Transverse colon (tissue), 4 donors: ENCODE measurements at regions not wholly inside any gene's neighbourhood (a gene's known extent, or its start where the extent isn't known, plus 50 kb on each side); places are given as distances from the start of the nearest gene placed in this dataset.
A peak's percentile ranks its signal among the peaks of the same experiment; 100 is the strongest.
"Not testable (repeated sequence)": the region's sequence is repeated elsewhere in the genome, so short reads cannot be mapped to it uniquely, and the experiment has no call there.

Source experiments
- DNase-seq: peaks from one replicate; pipeline ENCODE4 v3.0.0-alpha.2; 2019
- H3K27ac ChIP-seq, 4 donors: fragments of 200-600 bp; sonication (generic); 2 replicates each; pipeline ENCODE4 v1.5.1; 2016 to 2018; ENCODE audit warnings: inconsistent platforms in 4 of 4
- H3K27me3 ChIP-seq: fragments of 200-600 bp; sonication (generic); 2 replicates; pipeline ENCODE4 v1.5.1; 2017; ENCODE audit warnings: inconsistent platforms
- H3K36me3 ChIP-seq, 4 donors: fragments of 200-600 bp; sonication (generic); 2 replicates each; pipeline ENCODE4 v1.5.1; 2017 to 2019; ENCODE audit warnings: inconsistent platforms in 4 of 4
- H3K4me1 ChIP-seq, 4 donors: fragments of 200-600 bp; sonication (generic); 2 replicates each; pipeline ENCODE4 v1.5.1; 2017 to 2020; ENCODE audit warnings: inconsistent platforms in 4 of 4
- H3K4me3 ChIP-seq, 4 donors: fragments of 200-600 bp; sonication (generic); 1 replicate in 1 of 4; 2 replicates in 3 of 4; pipeline versions ENCODE4 v1.5.1 to v1.6.1; 2017 to 2019; ENCODE audit warnings: inconsistent platforms in 4 of 4
- H3K9me3 ChIP-seq, 2 donors: fragments of 200-600 bp; sonication (generic); 2 replicates each; pipeline ENCODE4 v1.5.1; 2017 to 2019; ENCODE audit warnings: inconsistent platforms in 2 of 2
- EP300 ChIP-seq: sonication (generic); formaldehyde crosslinking; IDR thresholded peaks from one replicate; pipeline ENCODE4 v1.6.1; 2017; ENCODE audit warnings: antibody characterized with exemption, low read depth
- POLR2A ChIP-seq: fragments of 450-650 bp; IDR thresholded peaks from one replicate; pipeline ENCODE4 v1.6.1; 2016; ENCODE audit warnings: antibody characterized with exemption, mild to moderate bottlenecking, moderate library complexity
- POLR2AphosphoS5 ChIP-seq, 3 donors: sonication (generic); formaldehyde crosslinking; IDR thresholded peaks; one replicate each; pipeline ENCODE4 v1.6.1; 2016; ENCODE audit warnings: antibody characterized with exemption in 3 of 3
- WGBS, 2 donors: methylation state at CpG; one replicate each; pipeline ENCODE4 v1.1.5; 2018; ENCODE audit warnings: low coverage in 1 of 2; 5-methylcytosine and 5-hydroxymethylcytosine counted together
- in situ Hi-C, 4 donors: fragments of 200-750 bp; cut with MboI; loops; one replicate each; pipeline versions ENCODE4 v1.15.0 to v1.15.1; 2017; ENCODE audit warnings: low sequenced_read_pairs in 3 of 4, low pct_ligation_motif_present in 1 of 4, low pct_unique_long_range_greater_than_20kb in 1 of 4
- intact Hi-C: fragments of 100-400 bp; cut with DNase I; formaldehyde crosslinking; loops from one replicate; pipeline ENCODE4 v1.15.1; 2023; ENCODE audit warnings: low total_unique reads
- TF ChIP-seq, protein P1 (sequence below), 5 experiments: fragments of 200-600 bp in 3 of 5; fragments of 450-650 bp in 2 of 5; sonication (generic) in 3 of 5; IDR thresholded peaks; 1 replicate in 2 of 5; 2 replicates in 3 of 5; pipeline ENCODE4 v1.5.1; 2016 to 2017; ENCODE audit warnings: antibody characterized with exemption in 5 of 5, inconsistent platforms in 3 of 5, mild to moderate bottlenecking in 2 of 5, moderate library complexity in 1 of 5

DNA sequence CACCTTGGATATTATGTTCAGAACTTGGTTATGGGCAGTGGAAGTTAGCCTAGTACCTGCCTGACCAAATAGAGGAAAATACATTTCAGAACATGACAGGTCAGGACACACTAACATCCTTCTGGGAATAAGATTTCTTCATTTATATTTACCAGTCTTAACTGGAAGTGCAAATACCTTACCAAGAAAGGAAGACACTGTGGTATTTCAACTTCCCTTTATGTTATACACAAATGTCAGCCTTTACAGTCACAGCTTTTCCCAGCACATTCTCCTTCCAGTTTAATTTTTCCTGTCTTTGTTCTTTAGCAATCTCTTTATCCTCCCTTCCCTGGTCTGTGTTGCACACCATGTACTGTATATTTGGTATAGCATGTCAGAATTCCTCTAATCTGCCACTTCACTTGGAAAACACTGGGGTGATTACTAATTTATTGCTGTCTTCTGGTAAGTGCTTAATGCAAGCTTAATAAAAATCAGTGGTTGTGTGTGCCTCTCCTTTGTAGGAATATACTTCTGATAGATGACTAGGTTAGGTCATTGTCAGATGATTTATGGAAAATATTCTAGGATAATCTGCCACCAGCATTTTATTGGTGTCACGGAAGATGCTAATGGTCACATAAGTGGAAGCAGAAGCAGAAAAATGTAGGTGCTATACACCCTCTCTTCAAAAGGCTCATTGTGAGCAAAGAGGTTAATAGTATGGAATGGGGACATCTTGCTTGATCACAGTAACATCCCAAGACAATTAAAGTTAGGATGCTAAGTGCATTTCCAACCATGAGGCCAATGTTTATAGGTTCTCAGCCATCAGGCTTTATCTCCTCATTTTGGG is 124.3 kb upstream of the STARD13 start:
- no peaks in the 10 kb centered on the region for H3K27me3 ChIP-seq
- peak overlapping the region; percentile 39 to 59 (median 48) for H3K27ac ChIP-seq
- intact Hi-C loops (no loop called here), in situ Hi-C loops (no loop called here)
- H3K9me3 ChIP-seq, result no peaks in the 10 kb centered on the region
- H3K4me1 ChIP-seq, result no peaks in the 10 kb centered on the region
- H3K4me3 ChIP-seq, result no peak overlapping the region
- no peak for DNase-seq
- TF ChIP-seq, protein P1, sequence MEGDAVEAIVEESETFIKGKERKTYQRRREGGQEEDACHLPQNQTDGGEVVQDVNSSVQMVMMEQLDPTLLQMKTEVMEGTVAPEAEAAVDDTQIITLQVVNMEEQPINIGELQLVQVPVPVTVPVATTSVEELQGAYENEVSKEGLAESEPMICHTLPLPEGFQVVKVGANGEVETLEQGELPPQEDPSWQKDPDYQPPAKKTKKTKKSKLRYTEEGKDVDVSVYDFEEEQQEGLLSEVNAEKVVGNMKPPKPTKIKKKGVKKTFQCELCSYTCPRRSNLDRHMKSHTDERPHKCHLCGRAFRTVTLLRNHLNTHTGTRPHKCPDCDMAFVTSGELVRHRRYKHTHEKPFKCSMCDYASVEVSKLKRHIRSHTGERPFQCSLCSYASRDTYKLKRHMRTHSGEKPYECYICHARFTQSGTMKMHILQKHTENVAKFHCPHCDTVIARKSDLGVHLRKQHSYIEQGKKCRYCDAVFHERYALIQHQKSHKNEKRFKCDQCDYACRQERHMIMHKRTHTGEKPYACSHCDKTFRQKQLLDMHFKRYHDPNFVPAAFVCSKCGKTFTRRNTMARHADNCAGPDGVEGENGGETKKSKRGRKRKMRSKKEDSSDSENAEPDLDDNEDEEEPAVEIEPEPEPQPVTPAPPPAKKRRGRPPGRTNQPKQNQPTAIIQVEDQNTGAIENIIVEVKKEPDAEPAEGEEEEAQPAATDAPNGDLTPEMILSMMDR (IDR thresholded peaks at IDR 0.05), result no peak
- peak in 2 of 3 donors; percentile 61 to 76 for TF ChIP-seq POLR2AphosphoS5 (IDR thresholded peaks at IDR 0.05)
- TF ChIP-seq POLR2A, result no peak
- peak; percentile 83 for TF ChIP-seq EP300
- no peaks in the 10 kb centered on the region for H3K36me3 ChIP-seq
- 96 to 100% methylated on average over 1 of the region's 1 CpG for WGBS, 2 donors

DNA sequence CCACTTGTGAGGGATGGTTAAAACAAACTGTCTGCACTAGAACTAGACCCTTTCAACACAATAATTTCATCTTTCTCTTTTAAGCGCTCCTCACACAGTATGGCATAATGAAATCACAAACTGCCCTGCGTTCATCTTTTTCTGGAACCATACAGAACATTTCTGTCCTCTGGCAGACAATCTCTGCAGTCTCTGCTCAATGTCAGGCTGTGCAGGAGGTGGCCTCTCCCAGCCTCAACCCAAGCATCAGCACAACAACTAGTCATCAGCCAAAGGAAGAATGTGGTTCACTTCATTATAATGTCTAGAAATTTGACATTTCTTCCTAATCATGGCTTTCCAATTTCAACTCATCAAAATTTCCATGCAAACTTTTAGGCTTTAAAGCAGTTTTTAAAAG is 125.1 kb upstream of the STARD13 start:
- in situ Hi-C loops, result no loop called here
- peak overlapping the region; percentile 39 to 59 (median 48) for H3K27ac ChIP-seq
- 84 to 100% methylated on average over 1 to 2 of the region's 2 CpGs for WGBS, 2 donors
- intact Hi-C loops, result no loop called here
- TF ChIP-seq POLR2A, result no peak
- no peak for TF ChIP-seq EP300
- TF ChIP-seq POLR2AphosphoS5 (IDR thresholded peaks at IDR 0.05), result peak in 1 of 3 donors; percentile 38
- no peaks in the 10 kb centered on the region for H3K36me3 ChIP-seq
- H3K27me3 ChIP-seq, result no peaks in the 10 kb centered on the region
- H3K4me3 ChIP-seq, result no peak overlapping the region
- H3K9me3 ChIP-seq, result no peaks in the 10 kb centered on the region
- DNase-seq, result no peak
- no peaks in the 10 kb centered on the region for H3K4me1 ChIP-seq

DNA sequence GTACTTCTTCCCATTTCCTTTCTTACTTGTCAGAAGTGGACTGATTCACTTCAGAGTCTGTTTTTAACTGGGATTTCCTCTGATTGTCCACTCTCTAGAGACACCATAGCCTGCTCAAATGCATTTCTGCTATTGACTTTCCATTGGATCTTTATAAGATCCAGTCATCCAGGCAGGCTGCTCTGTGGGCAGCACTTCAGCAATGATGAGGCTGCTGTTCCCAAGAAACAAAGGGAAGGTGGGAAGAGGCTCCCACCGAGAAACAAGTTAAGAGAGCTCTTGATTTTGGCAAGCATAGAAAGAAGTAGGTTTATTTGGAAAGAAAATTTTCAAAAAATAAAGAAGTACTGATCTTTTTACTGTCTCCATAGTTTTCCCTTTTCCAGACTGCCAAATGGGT is 125.8 kb upstream of the STARD13 start:
- TF ChIP-seq POLR2A, result no peak
- no peak for TF ChIP-seq POLR2AphosphoS5 (IDR thresholded peaks at IDR 0.05)
- TF ChIP-seq EP300, result no peak
- TF ChIP-seq, protein P1 (IDR thresholded peaks at IDR 0.05), result no peak
- 71 to 80% methylated on average over 1 of the region's 1 CpG for WGBS, 2 donors
- Histone ChIP-seq H3K4me3 (no peak overlapping the region), H3K9me3 (no peaks in the 10 kb centered on the region), H3K4me1 (no peaks in the 10 kb centered on the region), H3K27ac (peak overlapping the region in 3 of 4 donors; percentile 47 to 59 (median 50)), H3K36me3 (no peaks in the 10 kb centered on the region), H3K27me3 (no peaks in the 10 kb centered on the region)
- in situ Hi-C loops, result no loop called here
- intact Hi-C loops, result no loop called here
- DNase-seq, result no peak

DNA sequence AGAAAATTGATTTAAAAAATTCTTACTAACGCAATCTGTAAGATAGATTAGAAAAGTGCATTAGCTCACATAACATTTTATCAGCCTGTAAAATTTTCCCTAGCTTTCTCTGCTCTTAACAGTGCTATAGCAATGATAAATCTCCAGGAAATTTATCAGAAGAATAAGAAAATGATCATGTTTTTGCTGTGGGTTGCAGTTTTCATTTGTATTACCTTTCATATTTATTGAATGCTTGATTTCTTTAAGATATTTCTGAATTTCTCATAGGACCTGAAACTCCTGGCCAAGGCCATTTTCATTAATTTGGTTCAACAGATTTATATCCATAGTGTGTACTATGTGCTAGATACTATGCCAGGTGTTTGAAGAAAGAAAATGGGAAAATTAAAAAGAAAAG is 130.3 kb upstream of the STARD13 start:
- WGBS, 2 donors, result 76 to 83% methylated on average over 1 of the region's 1 CpG
- no peak for TF ChIP-seq POLR2AphosphoS5 (IDR thresholded peaks at IDR 0.05)
- TF ChIP-seq, protein P1 (IDR thresholded peaks at IDR 0.05), result no peak
- no peak for TF ChIP-seq POLR2A
- Histone ChIP-seq H3K9me3 (no peaks in the 10 kb centered on the region), H3K27ac (no peak overlapping the region), H3K36me3 (no peaks in the 10 kb centered on the region), H3K4me1 (no peaks in the 10 kb centered on the region), H3K4me3 (no peak overlapping the region), H3K27me3 (no peaks in the 10 kb centered on the region)
- intact Hi-C loops, result no loop called here
- in situ Hi-C loops, result no loop called here
- DNase-seq, result no peak

DNA sequence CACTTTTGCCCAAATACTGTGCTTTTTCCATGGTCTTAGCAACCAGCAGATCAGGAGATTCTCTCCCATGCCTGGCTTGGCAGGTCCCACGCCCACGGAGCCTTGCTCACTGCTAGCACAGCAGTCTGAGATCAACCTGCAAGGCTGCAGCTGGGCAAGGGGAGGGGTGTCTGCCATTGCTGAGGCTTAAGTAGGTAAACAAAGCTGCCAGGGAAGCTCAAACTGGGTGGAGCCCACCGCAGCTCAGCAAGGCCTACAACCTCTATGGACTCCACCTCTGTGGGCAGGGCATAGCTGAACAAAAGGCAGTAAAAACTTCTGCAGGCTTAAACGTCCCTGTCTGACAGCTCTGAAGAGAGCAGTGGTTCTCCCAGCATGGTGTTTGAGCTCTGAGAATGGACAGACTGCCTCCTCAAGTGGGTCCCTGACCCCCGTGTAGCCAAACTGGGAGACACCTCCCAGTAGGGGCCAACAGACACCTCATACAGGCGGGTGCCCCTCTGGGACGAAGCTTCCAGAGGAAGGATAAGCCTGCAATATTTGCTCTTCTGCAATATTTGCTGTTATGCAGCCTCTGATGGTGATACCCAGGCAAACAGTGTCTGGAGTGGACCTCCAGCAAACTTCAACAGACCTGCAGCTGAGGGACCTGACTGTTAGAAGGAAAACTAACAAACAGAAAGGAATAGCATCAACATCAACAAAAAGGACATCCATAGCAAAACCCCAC is 132.8 kb upstream of the STARD13 start:
- H3K9me3 ChIP-seq, H3K4me1 ChIP-seq, intact Hi-C loops, H3K36me3 ChIP-seq, H3K27me3 ChIP-seq, H3K27ac ChIP-seq, in situ Hi-C loops, H3K4me3 ChIP-seq: not testable (repeated sequence)
- WGBS, 2 donors, result 70 to 80% methylated on average over 1 to 7 of the region's 7 CpGs
- DNase-seq, result peak; percentile 25

DNA sequence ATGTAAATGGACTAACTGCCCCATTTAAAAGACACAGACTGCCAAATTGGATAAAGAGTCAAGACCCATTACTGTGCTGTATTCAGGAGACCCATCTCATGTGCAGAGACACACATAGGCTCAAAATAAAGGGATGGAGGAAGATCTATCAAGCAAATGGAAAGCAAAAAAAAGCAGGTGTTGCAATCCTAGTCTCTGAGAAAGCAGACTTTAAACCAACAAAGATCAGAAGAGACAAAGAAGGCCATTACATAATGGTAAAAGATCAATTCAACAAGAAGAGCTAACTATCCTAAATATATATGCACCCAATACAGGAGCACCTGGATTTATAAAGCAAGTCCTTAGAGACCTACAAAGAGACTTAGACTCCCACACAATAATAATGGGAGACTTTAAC is 134.6 kb upstream of the STARD13 start:
- H3K36me3 ChIP-seq, DNase-seq, H3K9me3 ChIP-seq, H3K4me3 ChIP-seq, H3K4me1 ChIP-seq, H3K27me3 ChIP-seq, intact Hi-C loops, H3K27ac ChIP-seq, in situ Hi-C loops: not testable (repeated sequence)
